HCT116 (cell line): ENCODE measurements at regions not wholly inside any gene's neighbourhood (a gene's known extent, or its start where the extent isn't known, plus 50 kb on each side); places are given as distances from the start of the nearest gene placed in this dataset.

ENCODE experiments used
- CBX3 ChIP-seq: IDR thresholded peaks from 2 replicates; pipeline ENCODE4 v1.6.1; 2012; ENCODE audit warnings: low read depth
- CTCF ChIP-seq, 3 experiments: fragments of 200-600 bp in 1 of 3; sonication (generic) in 1 of 3; IDR thresholded peaks in 2 of 3; conservative IDR thresholded peaks in 1 of 3; 2 replicates each; pipeline ENCODE4 v1.5.1; 2012 to 2017; ENCODE audit warnings: low read depth in 2 of 3, low read length in 2 of 3, antibody characterized with exemption in 1 of 3, borderline replicate concordance in 1 of 3, control low read depth in 1 of 3, mild to moderate bottlenecking in 1 of 3, mixed read lengths in 1 of 3, mixed run types in 1 of 3, moderate library complexity in 1 of 3; ENCODE audit not compliant: insufficient read depth in 1 of 3
- EZH2 ChIP-seq: fragments of 200-600 bp; sonication (generic); IDR thresholded peaks from 2 replicates; pipeline ENCODE4 v1.6.1; 2017; ENCODE audit warnings: antibody characterized with exemption, mixed run types
- MAX ChIP-seq: IDR thresholded peaks from 2 replicates; pipeline ENCODE4 v1.6.1; 2012
- TCF7L2 ChIP-seq: IDR thresholded peaks from 2 replicates; pipeline ENCODE4 v1.7.0; 2011; ENCODE audit warnings: borderline replicate concordance, inconsistent platforms; ENCODE audit not compliant: insufficient read depth, insufficient read length; ENCODE audit errors: extremely low read depth
- ZFX ChIP-seq: fragments of 450-650 bp; IDR thresholded peaks from 2 replicates; pipeline ENCODE4 v1.6.1; 2017

DNA sequence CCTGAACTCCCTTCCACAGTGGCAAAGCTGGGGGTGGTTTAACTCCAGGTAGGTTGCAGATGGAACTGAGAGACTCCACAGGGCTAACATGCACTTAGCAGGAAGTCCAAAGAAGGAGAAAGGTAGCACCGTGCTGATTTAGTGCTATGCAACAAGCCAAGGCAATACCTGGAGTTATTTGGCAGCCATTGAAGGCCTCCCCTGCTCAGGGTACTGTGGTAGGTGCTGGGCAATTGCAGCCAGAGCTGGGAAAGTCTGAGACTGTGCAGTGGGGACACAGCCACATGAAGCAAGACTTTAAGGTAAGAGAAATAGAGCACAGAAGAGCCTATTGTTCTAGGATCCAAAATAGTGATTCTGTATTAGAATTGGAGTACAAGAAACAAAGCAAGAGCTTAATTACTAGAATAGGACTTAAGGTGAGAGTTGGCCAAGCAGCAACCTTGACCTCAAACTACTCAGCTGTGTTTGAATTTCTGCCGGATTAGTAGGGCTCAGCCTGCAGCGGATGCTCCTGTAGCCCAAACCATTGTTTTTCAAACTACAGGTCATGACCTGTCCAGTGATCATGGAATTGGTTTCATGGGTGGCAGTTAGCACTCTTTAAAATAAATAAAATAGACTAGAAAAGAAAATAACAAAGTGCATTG is 80.8 kb upstream of the STMND1 start:
- TF ChIP-seq CTCF (IDR thresholded peaks at IDR 0.05 in 2 of 3, conservative IDR thresholded peaks at IDR 0.05 in 1 of 3; ENCODE audit: borderline replicate concordance in 1 of 3, insufficient read depth in 1 of 3, low read depth in 2 of 3, low read length in 2 of 3) (no peak), CBX3 (no peak), ZFX (no peak), MAX (no peak), EZH2 (no peak), TCF7L2 (no peak)
